HepG2 (cell line): ENCODE measurements at regions not wholly inside any gene's neighbourhood (a gene's known extent, or its start where the extent isn't known, plus 50 kb on each side); places are given as distances from the start of the nearest gene placed in this dataset.

Experiments used
- ATAC-seq: fragments of 200-7000 bp; cut with Tn5 transposase; 3 replicates; pipeline ENCODE4 v1.9.1; 2020; ENCODE audit warnings: mild to moderate bottlenecking, moderate library complexity
- BruUV-seq: library from RNA; stranded (reverse); fragments of 400-500 nt; replicated peaks from 2 replicates; lab custom pipeline; 2021; lab: Mats Ljungman, UMichigan
- CTCF ChIA-PET: fragments of 300-600 bp; formaldehyde crosslinking; extraction: SDS; loops from one replicate; lab custom pipeline; 2021; ENCODE audit warnings: low total read pairs, inconsistent platforms, low intra/inter-chr PET ratio; lab: Yijun Ruan, JAX
- POLR2A ChIA-PET: fragments of 350-600 bp; sonication (Branson Sonifier 250); formaldehyde crosslinking; loops from one replicate; lab custom pipeline; 2020; ENCODE audit warnings: antibody characterized with exemption, inconsistent platforms; lab: Yijun Ruan, JAX
- DNase-seq: peaks from one replicate; pipeline ENCODE4 v3.0.0-alpha.2; 2015; ENCODE audit warnings: low spot score
- FAIRE-seq: peaks from 3 replicates; lab custom pipeline; 2011; peaks lifted over from hg19 to GRCh38; lab: Jason Lieb, UNC
- H2AFZ ChIP-seq: one replicate; pipeline ENCODE4 v1.6.1; 2011; ENCODE audit warnings: low read length, inconsistent platforms
- H3K27ac ChIP-seq: fragments of 300-600 bp; 3 replicates; pipeline ENCODE4 v1.8.0; 2011; ENCODE audit warnings: mixed run types, mild to moderate bottlenecking, mixed read lengths, low read length, inconsistent platforms; ENCODE audit not compliant: insufficient read depth; ENCODE audit errors: extremely low read length
- H3K27me3 ChIP-seq, 2 experiments: fragments of 200-600 bp in 1 of 2; 2 replicates in 1 of 2; 3 replicates in 1 of 2; pipeline versions ENCODE4 v1.6.0 to v1.8.0; 2011; ENCODE audit warnings: low read length in 2 of 2, mild to moderate bottlenecking in 2 of 2, moderate library complexity in 2 of 2, inconsistent platforms in 1 of 2; ENCODE audit not compliant: insufficient read depth in 2 of 2, control insufficient read depth in 1 of 2
- H3K36me3 ChIP-seq, 2 experiments: fragments of 200-600 bp in 1 of 2; replicated peaks in 1 of 2; 2 replicates in 1 of 2; 3 replicates in 1 of 2; pipeline versions ENCODE4 v1.5.1 to v1.8.0; 2011; ENCODE audit warnings: low read length in 2 of 2, inconsistent platforms in 1 of 2; ENCODE audit not compliant: insufficient read depth in 2 of 2, control insufficient read depth in 1 of 2
- H3K4me1 ChIP-seq: 2 replicates; pipeline ENCODE4 v1.5.1; 2012; ENCODE audit warnings: low read length, inconsistent platforms; ENCODE audit not compliant: insufficient read depth
- H3K4me2 ChIP-seq: 2 replicates; pipeline ENCODE4 v1.6.0; 2011; ENCODE audit warnings: low read depth, low read length, inconsistent platforms
- H3K4me3 ChIP-seq, 3 experiments: fragments of 200-600 bp in 1 of 3; sonication (generic), shearing (Covaris generic) in 1 of 3; replicated peaks in 1 of 3; 2 replicates each; pipeline ENCODE4 v1.5.1; 2011 to 2016; ENCODE audit warnings: low read length in 3 of 3, inconsistent platforms in 2 of 3, low read depth in 2 of 3, mild to moderate bottlenecking in 2 of 3, control low read depth in 1 of 3, mixed read lengths in 1 of 3; ENCODE audit not compliant: insufficient read depth in 1 of 3
- H3K79me2 ChIP-seq: one replicate; pipeline ENCODE4 v1.6.1; 2011; ENCODE audit warnings: low read length, inconsistent platforms; ENCODE audit not compliant: insufficient read depth
- H3K9ac ChIP-seq: 2 replicates; pipeline ENCODE4 v1.6.0; 2011; ENCODE audit warnings: mild to moderate bottlenecking, low read depth, low read length, inconsistent platforms; ENCODE audit not compliant: insufficient read depth
- H3K9me3 ChIP-seq: 2 replicates; pipeline ENCODE4 v1.5.1; 2012; ENCODE audit warnings: mild to moderate bottlenecking, low read length
- H4K20me1 ChIP-seq: 2 replicates; pipeline ENCODE4 v1.6.0; 2011; ENCODE audit warnings: inconsistent platforms, mild to moderate bottlenecking, low read length, moderate library complexity; ENCODE audit not compliant: insufficient read depth
- HES4 ChIP-seq: sonication (generic); formaldehyde crosslinking; IDR thresholded peaks from 2 replicates; pipeline ENCODE4 v1.9.0; 2021; ENCODE audit warnings: mild to moderate bottlenecking, missing genetic modification reagents, borderline replicate concordance
- MAZ ChIP-seq, 2 experiments: sonication (generic) in 1 of 2; formaldehyde crosslinking in 1 of 2; IDR thresholded peaks; 2 replicates each; pipeline versions ENCODE4 v1.5.0 to v1.6.1; 2012 to 2020; ENCODE audit warnings: low read depth in 2 of 2, mild to moderate bottlenecking in 2 of 2, borderline replicate concordance in 1 of 2, improper control_type of control experiment in 1 of 2, low read length in 1 of 2, missing genetic modification reagents in 1 of 2, moderate library complexity in 1 of 2
- PREB ChIP-seq: sonication (generic); formaldehyde crosslinking; IDR thresholded peaks from 2 replicates; pipeline ENCODE4 v1.4.0; 2020; ENCODE audit warnings: missing genetic modification reagents
- TBX3 ChIP-seq: fragments of 450-650 bp; IDR thresholded peaks from 2 replicates; pipeline ENCODE4 v1.6.1; 2017; ENCODE audit warnings: antibody characterized with exemption, mild to moderate bottlenecking, inconsistent platforms, borderline replicate concordance
- ZNF367 ChIP-seq: sonication (generic); formaldehyde crosslinking; IDR thresholded peaks from 2 replicates; pipeline ENCODE4 v1.4.0; 2020; ENCODE audit warnings: missing genetic modification reagents, borderline replicate concordance
- ZUFSP ChIP-seq: sonication (generic); formaldehyde crosslinking; IDR thresholded peaks from 2 replicates; pipeline ENCODE4 v1.9.0; 2021; ENCODE audit warnings: missing genetic modification reagents, mild to moderate bottlenecking, borderline replicate concordance
- WGBS: methylation state at CpG from one replicate; pipeline ENCODE4 v1.1.6; 2017; ENCODE audit warnings: low lambda C conversion rate; 5-methylcytosine and 5-hydroxymethylcytosine counted together
- in situ Hi-C: cut with HindIII; loops from 2 replicates; pipeline ENCODE4 v1.10.0; 2017; ENCODE audit warnings: low pct_unique_long_range_greater_than_20kb; ENCODE audit not compliant: extremely low pct_ligation_motif_present
- intact Hi-C: fragments of 100-400 bp; cut with micrococcal nuclease; formaldehyde crosslinking; loops from one replicate; pipeline ENCODE4 v1.10.0; 2022; ENCODE audit not compliant: unreplicated experiment

- intact Hi-C loops (no loop called here), in situ Hi-C loops (no loop called here)
- TF ChIP-seq TBX3 (no peak), ZNF367 (CRISPR knock-in tag) (no peak), PREB (CRISPR knock-in tag) (no peak), ZUFSP (CRISPR knock-in tag) (no peak), MAZ (IDR thresholded peaks at IDR 0.05; ENCODE audit: borderline replicate concordance, low read depth, low read length) (no peak), MAZ (CRISPR knock-in tag; IDR thresholded peaks at IDR 0.05; ENCODE audit: low read depth) (no peak), HES4 (no peak)
- FAIRE-seq (no peak), DNase-seq (no peak), ATAC-seq (no peak)
- Histone ChIP-seq H3K27me3 (0 out of 5 replicates have a peak, but pooled peaks cover 0 to 1% of the 10 kb centered on the region in 2 experiments), H3K4me2 (no peak overlapping the region), H3K9ac (no peak overlapping the region), H3K4me3 (no peak overlapping the region), H2AFZ (no peak overlapping the region), H3K4me1 (no peaks in the 10 kb centered on the region), H3K9me3 (no peaks in the 10 kb centered on the region), H4K20me1 (no peaks in the 10 kb centered on the region), H3K36me3 (no peaks in the 10 kb centered on the region), H3K79me2 (no peaks in the 10 kb centered on the region), H3K27ac (no peak overlapping the region)
- ChIA-PET POLR2A (no interaction called here), CTCF (no interaction called here)
- 7% methylated on average over 2 of the region's 3 CpGs for WGBS
- BruUV-seq: no TSS peak
These were observed 123.6 kb upstream of the CPEB2 start for GRCh38 chr4:14878681-14879080.
